ENCODE measurements at regions not wholly inside any gene's neighbourhood (a gene's known extent, or its start where the extent isn't known, plus 50 kb on each side); places are given as distances from the start of the nearest gene placed in this dataset.

DNA sequence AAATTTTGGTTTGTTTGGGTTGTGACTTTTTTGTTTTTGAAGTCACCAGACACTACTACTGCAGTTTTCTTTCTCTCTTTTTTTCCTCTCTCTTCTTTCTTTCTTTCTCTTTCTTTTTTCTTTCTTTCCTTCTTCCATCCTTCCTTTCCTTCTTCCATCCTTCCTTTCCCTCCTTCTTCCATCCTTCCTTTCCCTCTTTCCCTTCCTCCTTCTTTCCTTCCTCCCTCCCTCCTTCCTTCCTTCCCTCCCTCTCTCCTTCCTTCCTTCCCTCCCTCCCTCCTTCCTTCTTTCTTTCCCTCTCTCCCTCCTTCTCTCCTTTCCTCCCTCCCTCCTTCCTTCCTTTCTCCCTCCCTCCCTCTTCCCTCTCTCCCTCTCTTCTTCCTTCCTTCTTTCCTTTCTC is 230.3 kb upstream of the TYRP1 start:
- TF ChIP-seq, protein P1, sequence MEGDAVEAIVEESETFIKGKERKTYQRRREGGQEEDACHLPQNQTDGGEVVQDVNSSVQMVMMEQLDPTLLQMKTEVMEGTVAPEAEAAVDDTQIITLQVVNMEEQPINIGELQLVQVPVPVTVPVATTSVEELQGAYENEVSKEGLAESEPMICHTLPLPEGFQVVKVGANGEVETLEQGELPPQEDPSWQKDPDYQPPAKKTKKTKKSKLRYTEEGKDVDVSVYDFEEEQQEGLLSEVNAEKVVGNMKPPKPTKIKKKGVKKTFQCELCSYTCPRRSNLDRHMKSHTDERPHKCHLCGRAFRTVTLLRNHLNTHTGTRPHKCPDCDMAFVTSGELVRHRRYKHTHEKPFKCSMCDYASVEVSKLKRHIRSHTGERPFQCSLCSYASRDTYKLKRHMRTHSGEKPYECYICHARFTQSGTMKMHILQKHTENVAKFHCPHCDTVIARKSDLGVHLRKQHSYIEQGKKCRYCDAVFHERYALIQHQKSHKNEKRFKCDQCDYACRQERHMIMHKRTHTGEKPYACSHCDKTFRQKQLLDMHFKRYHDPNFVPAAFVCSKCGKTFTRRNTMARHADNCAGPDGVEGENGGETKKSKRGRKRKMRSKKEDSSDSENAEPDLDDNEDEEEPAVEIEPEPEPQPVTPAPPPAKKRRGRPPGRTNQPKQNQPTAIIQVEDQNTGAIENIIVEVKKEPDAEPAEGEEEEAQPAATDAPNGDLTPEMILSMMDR (IDR thresholded peaks at IDR 0.05 in 4 of 5, conservative IDR thresholded peaks at IDR 0.05 in 1 of 5) = no peak
- TF ChIP-seq POLR2A (IDR thresholded peaks at IDR 0.05) = no peak
